Ascending aorta (tissue), 2 donors: ENCODE measurements at regions not wholly inside any gene's neighbourhood (a gene's known extent, or its start where the extent isn't known, plus 50 kb on each side); places are given as distances from the start of the nearest gene placed in this dataset.

ENCODE experiments used
- DNase-seq, 2 donors: peaks; one replicate each; pipeline ENCODE4 v3.0.0-alpha.2; 2019; ENCODE audit warnings: low spot score in 2 of 2
- H3K27ac ChIP-seq, 2 donors: fragments of 200-600 bp; sonication (generic); one replicate each; pipeline ENCODE4 v1.5.1; 2016 to 2017; ENCODE audit warnings: mild to moderate bottlenecking in 1 of 2
- H3K27me3 ChIP-seq: fragments of 200-600 bp; sonication (generic); one replicate; pipeline ENCODE4 v1.5.1; 2017
- H3K36me3 ChIP-seq, 2 donors: fragments of 200-600 bp; sonication (generic); one replicate each; pipeline ENCODE4 v1.5.1; 2016
- H3K4me1 ChIP-seq, 2 donors: fragments of 200-600 bp; sonication (generic); one replicate each; pipeline ENCODE4 v1.5.1; 2016 to 2017; ENCODE audit warnings: mild to moderate bottlenecking in 1 of 2
- H3K4me3 ChIP-seq, 2 donors: fragments of 200-600 bp; sonication (generic); one replicate each; pipeline ENCODE4 v1.5.1; 2016 to 2017; ENCODE audit warnings: mild to moderate bottlenecking in 1 of 2
- H3K9me3 ChIP-seq, 2 donors: fragments of 200-600 bp; sonication (generic); one replicate each; pipeline ENCODE4 v1.5.1; 2016
- CTCF ChIP-seq, 3 experiments: fragments of 200-600 bp in 2 of 3; fragments of 450-650 bp in 1 of 3; sonication (generic) in 2 of 3; IDR thresholded peaks; one replicate each; pipeline ENCODE4 v1.5.1; 2016 to 2019; ENCODE audit warnings: antibody characterized with exemption in 3 of 3, mild to moderate bottlenecking in 1 of 3, moderate library complexity in 1 of 3
- intact Hi-C: fragments of 100-400 bp; cut with DNase I; formaldehyde crosslinking; loops from one replicate; pipeline ENCODE4 v1.15.1; 2023

DNA sequence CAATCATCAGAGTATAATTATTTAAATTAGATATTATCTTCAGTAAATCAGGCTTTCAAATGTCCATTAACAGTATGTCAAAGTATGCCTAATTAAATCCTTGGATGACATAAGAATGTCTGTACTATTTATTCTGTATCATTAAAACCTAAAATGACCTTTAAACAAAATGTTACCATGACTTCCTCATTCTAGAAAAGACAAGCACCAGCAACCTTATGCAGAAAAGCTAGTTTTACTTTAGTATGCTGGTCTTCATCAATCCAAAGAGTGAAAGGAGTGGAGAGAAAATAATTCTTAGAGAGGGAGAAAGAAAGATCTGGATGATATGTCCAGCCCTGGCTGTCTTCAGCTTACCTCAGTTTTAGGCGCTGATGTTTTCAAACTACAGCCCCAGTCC lies 140.1 kb upstream of the UBE2E2 start:
- TF ChIP-seq CTCF (IDR thresholded peaks at IDR 0.05), result no peak
- Histone ChIP-seq H3K27me3 (no peaks in the 10 kb centered on the region), H3K9me3 (no peaks in the 10 kb centered on the region), H3K4me3 (no peak overlapping the region), H3K4me1 (no peaks in the 10 kb centered on the region), H3K36me3 (no peaks in the 10 kb centered on the region), H3K27ac (no peak overlapping the region)
- intact Hi-C loops, result no loop called here
- no peak for DNase-seq

DNA sequence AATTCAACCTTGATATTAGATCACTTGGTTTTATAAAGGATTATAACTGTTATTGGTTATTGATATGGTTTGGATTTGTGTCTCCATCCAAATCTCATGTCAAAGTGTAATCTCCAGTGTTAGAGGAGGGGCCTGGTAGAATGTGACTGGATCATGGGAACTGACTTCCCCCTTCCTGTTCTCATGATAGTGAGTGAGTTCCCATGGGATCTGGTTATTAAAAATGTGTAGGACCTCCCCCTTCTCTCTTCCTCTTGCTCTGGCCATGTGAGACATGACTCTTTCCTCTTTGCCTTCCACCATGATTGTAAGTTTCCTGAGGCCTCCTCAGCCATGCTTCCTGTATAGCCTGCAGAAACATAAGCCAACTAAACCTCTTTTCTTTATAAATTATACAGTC lies 136.0 kb upstream of the UBE2E2 start:
- no peaks in the 10 kb centered on the region for H3K27me3 ChIP-seq
- H3K4me1 ChIP-seq, result no peaks in the 10 kb centered on the region
- no peak overlapping the region for H3K4me3 ChIP-seq
- H3K27ac ChIP-seq, result no peak overlapping the region
- TF ChIP-seq CTCF (IDR thresholded peaks at IDR 0.05), result no peak
- no peak for DNase-seq
- H3K9me3 ChIP-seq, result no peaks in the 10 kb centered on the region
- no peaks in the 10 kb centered on the region for H3K36me3 ChIP-seq
- intact Hi-C loops, result no loop called here

- Histone ChIP-seq H3K27ac (no peak overlapping the region), H3K4me3 (no peak overlapping the region), H3K9me3 (no peaks in the 10 kb centered on the region), H3K36me3 (no peaks in the 10 kb centered on the region), H3K4me1 (no peaks in the 10 kb centered on the region), H3K27me3 (no peaks in the 10 kb centered on the region)
- TF ChIP-seq CTCF (IDR thresholded peaks at IDR 0.05), result no peak
- DNase-seq, result no peak
- intact Hi-C loops, result no loop called here
Observed at GRCh38 chr3:23068016-23068728, 135.0 kb upstream of the UBE2E2 start.

- no peak for DNase-seq
- Histone ChIP-seq H3K4me1 (peaks cover 0 to 4% of the 10 kb centered on the region in 2 donors), H3K36me3 (no peaks in the 10 kb centered on the region), H3K9me3 (no peaks in the 10 kb centered on the region), H3K27ac (no peak overlapping the region), H3K4me3 (no peak overlapping the region), H3K27me3 (no peaks in the 10 kb centered on the region)
- no peak for TF ChIP-seq CTCF (IDR thresholded peaks at IDR 0.05)
- intact Hi-C loops, result no loop called here
Observed at GRCh38 chr3:23071296-23071695, 131.8 kb upstream of the UBE2E2 start.

- DNase-seq, result no peak
- Histone ChIP-seq H3K4me1 (peaks cover 0 to 4% of the 10 kb centered on the region in 2 donors), H3K4me3 (no peak overlapping the region), H3K27me3 (no peaks in the 10 kb centered on the region), H3K9me3 (no peaks in the 10 kb centered on the region), H3K27ac (no peak overlapping the region), H3K36me3 (no peaks in the 10 kb centered on the region)
- no peak for TF ChIP-seq CTCF (IDR thresholded peaks at IDR 0.05)
- intact Hi-C loops, result no loop called here
Observed at GRCh38 chr3:23071758-23072157, 131.4 kb upstream of the UBE2E2 start.

- peaks cover 0 to 4% of the 10 kb centered on the region in 2 donors for H3K4me1 ChIP-seq
- no peaks in the 10 kb centered on the region for H3K27me3 ChIP-seq
- no peak for TF ChIP-seq CTCF (IDR thresholded peaks at IDR 0.05)
- DNase-seq, result no peak
- no peak overlapping the region for H3K27ac ChIP-seq
- H3K9me3 ChIP-seq, result no peaks in the 10 kb centered on the region
- no peaks in the 10 kb centered on the region for H3K36me3 ChIP-seq
- intact Hi-C loops, result no loop called here
- H3K4me3 ChIP-seq, result no peak overlapping the region
Observed at GRCh38 chr3:23072693-23073092, 130.4 kb upstream of the UBE2E2 start.
